MM.1S (cell line): ENCODE measurements at regions not wholly inside any gene's neighbourhood (a gene's known extent, or its start where the extent isn't known, plus 50 kb on each side); places are given as distances from the start of the nearest gene placed in this dataset.

Source experiments
- CTCF ChIP-seq: fragments of 300-600 bp; sonication (generic); IDR thresholded peaks from 2 replicates; pipeline ENCODE4 v1.5.1; 2016; ENCODE audit warnings: antibody characterized with exemption, low read length, mixed read lengths
- EZH2phosphoT487 ChIP-seq: fragments of 300-600 bp; sonication (generic); IDR thresholded peaks from 2 replicates; pipeline ENCODE4 v1.6.1; 2018; ENCODE audit warnings: antibody characterized with exemption, low read length

DNA sequence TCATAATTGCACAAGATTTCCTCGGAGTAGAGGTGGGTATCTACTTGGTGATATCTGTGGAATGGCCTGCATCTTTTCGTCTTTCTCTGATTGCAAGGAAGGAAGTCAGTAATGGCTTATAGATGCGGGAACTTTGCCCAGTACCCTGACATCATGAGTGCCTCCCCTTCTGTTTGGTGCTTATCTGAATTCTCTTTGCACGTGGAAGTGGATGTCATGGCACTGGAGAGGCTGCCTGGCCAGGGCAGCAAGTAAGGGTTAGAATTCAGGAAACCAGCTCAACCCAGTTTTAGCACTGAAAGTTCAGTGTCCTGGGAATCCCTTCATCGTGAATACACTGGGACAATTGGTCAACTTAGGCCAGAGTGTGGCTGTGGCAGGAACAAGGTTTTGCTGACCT is 83.5 kb upstream of the RAPGEF2 start:
- no peak for TF ChIP-seq CTCF
- TF ChIP-seq EZH2phosphoT487 = no peak
